GM18511 (cell line): ENCODE measurements at regions not wholly inside any gene's neighbourhood (a gene's known extent, or its start where the extent isn't known, plus 50 kb on each side); places are given as distances from the start of the nearest gene placed in this dataset.
"Not testable (repeated sequence)": the region's sequence is repeated elsewhere in the genome, so short reads cannot be mapped to it uniquely, and the experiment has no call there.

ENCODE experiments used
- ATAC-seq: cut with Tn5 transposase; IDR thresholded peaks from one replicate; pipeline ENCODE4 v1.9.1; 2021; ENCODE audit warnings: mild to moderate bottlenecking, moderate library complexity; ENCODE audit not compliant: unreplicated experiment

GRCh38 chr3:197431346-197431910 is 124.3 kb downstream of the BDH1 start:
- ATAC-seq, result no peak

GRCh38 chr3:197430934-197431333 is 124.8 kb downstream of the BDH1 start:
- ATAC-seq, result no peak

GRCh38 chr3:197430502-197430901 is 125.3 kb downstream of the BDH1 start:
- no peak for ATAC-seq

- no peak for ATAC-seq
Observed at GRCh38 chr3:197428952-197429351, 126.8 kb downstream of the BDH1 start.

GRCh38 chr3:197428117-197428801 is 127.5 kb downstream of the BDH1 start:
- no peak for ATAC-seq

- ATAC-seq, result no peak
Observed at GRCh38 chr3:197427021-197427420, 128.6 kb upstream of the DLG1 start.

- ATAC-seq, result no peak
Observed at GRCh38 chr3:197426121-197426566, 127.7 kb upstream of the DLG1 start.

- ATAC-seq, result no peak
Observed at GRCh38 chr3:197425485-197426120, 127.2 kb upstream of the DLG1 start.

GRCh38 chr3:197424674-197425484 is 126.5 kb upstream of the DLG1 start:
- ATAC-seq, result no peak

GRCh38 chr3:197424266-197424665 is 125.9 kb upstream of the DLG1 start:
- no peak for ATAC-seq

- no peak for ATAC-seq
Observed at GRCh38 chr3:197423376-197423775, 125.0 kb upstream of the DLG1 start.

GRCh38 chr3:197422506-197422905 is 124.1 kb upstream of the DLG1 start:
- no peak for ATAC-seq

GRCh38 chr3:197421021-197421420 is 122.6 kb upstream of the DLG1 start:
- no peak for ATAC-seq

- ATAC-seq, result no peak
Observed at GRCh38 chr3:197420566-197420965, 122.2 kb upstream of the DLG1 start.

GRCh38 chr3:197420115-197420514 is 121.7 kb upstream of the DLG1 start:
- ATAC-seq, result no peak

GRCh38 chr3:197419696-197420095 is 121.3 kb upstream of the DLG1 start:
- no peak for ATAC-seq

- ATAC-seq, result no peak
Observed at GRCh38 chr3:197417911-197418618, 119.7 kb upstream of the DLG1 start.

GRCh38 chr3:197417441-197417840 is 119.0 kb upstream of the DLG1 start:
- ATAC-seq, result no peak

GRCh38 chr3:197411899-197412298 is 113.5 kb upstream of the DLG1 start:
- not testable (repeated sequence) for ATAC-seq

GRCh38 chr3:197410170-197410569 is 111.8 kb upstream of the DLG1 start:
- not testable (repeated sequence) for ATAC-seq
